ENCODE measurements at regions not wholly inside any gene's neighbourhood (a gene's known extent, or its start where the extent isn't known, plus 50 kb on each side); places are given as distances from the start of the nearest gene placed in this dataset.

- Histone ChIP-seq H3K27me3 (ENCODE audit: insufficient read depth, low read length) (no peaks in the 10 kb centered on the region), H3K79me2 (ENCODE audit: insufficient read depth, low read length) (no peaks in the 10 kb centered on the region), H2AFZ (ENCODE audit: low read depth, low read length) (peak overlapping the region; percentile 14), H3K27ac (ENCODE audit: low read depth, low read length) (no peak overlapping the region), H3K9me3 (ENCODE audit: insufficient read depth, low read depth, low read length) (no peaks in the 10 kb centered on the region), H3K36me3 (ENCODE audit: insufficient read depth, low read length) (no peaks in the 10 kb centered on the region), H3K4me3 (ENCODE audit: insufficient read depth, low read depth, low read length) (no peak overlapping the region), H3K4me1 (ENCODE audit: insufficient read depth, low read length) (peaks cover 22% of the 10 kb centered on the region), H3K4me2 (ENCODE audit: low read length) (peak overlapping the region; percentile 68), H3K9ac (ENCODE audit: low read length) (no peak overlapping the region), H4K20me1 (ENCODE audit: insufficient read depth, low read length) (no peaks in the 10 kb centered on the region)
- DNase-seq (ENCODE audit: low read depth) (no peak), FAIRE-seq (no peak)
- no peak for TF ChIP-seq EZH2 (IDR thresholded peaks at IDR 0.05; ENCODE audit: insufficient read depth, low read length)
- TF ChIP-seq, protein P1, sequence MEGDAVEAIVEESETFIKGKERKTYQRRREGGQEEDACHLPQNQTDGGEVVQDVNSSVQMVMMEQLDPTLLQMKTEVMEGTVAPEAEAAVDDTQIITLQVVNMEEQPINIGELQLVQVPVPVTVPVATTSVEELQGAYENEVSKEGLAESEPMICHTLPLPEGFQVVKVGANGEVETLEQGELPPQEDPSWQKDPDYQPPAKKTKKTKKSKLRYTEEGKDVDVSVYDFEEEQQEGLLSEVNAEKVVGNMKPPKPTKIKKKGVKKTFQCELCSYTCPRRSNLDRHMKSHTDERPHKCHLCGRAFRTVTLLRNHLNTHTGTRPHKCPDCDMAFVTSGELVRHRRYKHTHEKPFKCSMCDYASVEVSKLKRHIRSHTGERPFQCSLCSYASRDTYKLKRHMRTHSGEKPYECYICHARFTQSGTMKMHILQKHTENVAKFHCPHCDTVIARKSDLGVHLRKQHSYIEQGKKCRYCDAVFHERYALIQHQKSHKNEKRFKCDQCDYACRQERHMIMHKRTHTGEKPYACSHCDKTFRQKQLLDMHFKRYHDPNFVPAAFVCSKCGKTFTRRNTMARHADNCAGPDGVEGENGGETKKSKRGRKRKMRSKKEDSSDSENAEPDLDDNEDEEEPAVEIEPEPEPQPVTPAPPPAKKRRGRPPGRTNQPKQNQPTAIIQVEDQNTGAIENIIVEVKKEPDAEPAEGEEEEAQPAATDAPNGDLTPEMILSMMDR (IDR thresholded peaks at IDR 0.05; ENCODE audit: insufficient read depth, low read depth, low read length): no peak
- peaks cover 22% of the 10 kb centered on the region for H3K27me3 Mint-ChIP-seq (ENCODE audit: low read depth, unreplicated experiment)
- H3K4me1 Mint-ChIP-seq (ENCODE audit: low read depth, unreplicated experiment): peaks cover 13% of the 10 kb centered on the region
- no peak overlapping the region for H3K27ac Mint-ChIP-seq (ENCODE audit: unreplicated experiment)
- H3K9me3 Mint-ChIP-seq (ENCODE audit: unreplicated experiment): no peaks in the 10 kb centered on the region
- no peak overlapping the region for H3K4me3 Mint-ChIP-seq (ENCODE audit: unreplicated experiment)
- H3K36me3 Mint-ChIP-seq (ENCODE audit: low read depth, unreplicated experiment): no peaks in the 10 kb centered on the region
Observed at GRCh38 chr16:66251476-66252160, 114.9 kb upstream of the CDH5 start.

GRCh38 chr16:66250686-66251431, 115.6 kb upstream of the CDH5 start:
- Histone ChIP-seq H3K9me3 (ENCODE audit: insufficient read depth, low read depth, low read length) (no peaks in the 10 kb centered on the region), H3K79me2 (ENCODE audit: insufficient read depth, low read length) (no peaks in the 10 kb centered on the region), H3K36me3 (ENCODE audit: insufficient read depth, low read length) (no peaks in the 10 kb centered on the region), H3K4me2 (ENCODE audit: low read length) (peak overlapping the region; percentile 68), H3K27ac (ENCODE audit: low read depth, low read length) (peak overlapping the region; percentile 44), H2AFZ (ENCODE audit: low read depth, low read length) (peak overlapping the region; percentile 14), H3K27me3 (ENCODE audit: insufficient read depth, low read length) (no peaks in the 10 kb centered on the region), H3K4me3 (ENCODE audit: insufficient read depth, low read depth, low read length) (no peak overlapping the region), H3K9ac (ENCODE audit: low read length) (peak overlapping the region; percentile 11), H3K4me1 (ENCODE audit: insufficient read depth, low read length) (peaks cover 22% of the 10 kb centered on the region), H4K20me1 (ENCODE audit: insufficient read depth, low read length) (no peaks in the 10 kb centered on the region)
- peaks cover 20% of the 10 kb centered on the region for H3K27me3 Mint-ChIP-seq (ENCODE audit: low read depth, unreplicated experiment)
- TF ChIP-seq, protein P1 (IDR thresholded peaks at IDR 0.05; ENCODE audit: insufficient read depth, low read depth, low read length): no peak
- TF ChIP-seq EZH2 (IDR thresholded peaks at IDR 0.05; ENCODE audit: insufficient read depth, low read length): no peak
- DNase-seq (ENCODE audit: low read depth) (peak; percentile 50), FAIRE-seq (no peak)
- H3K36me3 Mint-ChIP-seq (ENCODE audit: low read depth, unreplicated experiment): no peaks in the 10 kb centered on the region
- peaks cover 13% of the 10 kb centered on the region for H3K4me1 Mint-ChIP-seq (ENCODE audit: low read depth, unreplicated experiment)
- peak overlapping the region; percentile 94 for H3K27ac Mint-ChIP-seq (ENCODE audit: unreplicated experiment)
- H3K9me3 Mint-ChIP-seq (ENCODE audit: unreplicated experiment): no peaks in the 10 kb centered on the region
- H3K4me3 Mint-ChIP-seq (ENCODE audit: unreplicated experiment): no peak overlapping the region
